B cell (primary cell): ENCODE measurements at regions not wholly inside any gene's neighbourhood (a gene's known extent, or its start where the extent isn't known, plus 50 kb on each side); places are given as distances from the start of the nearest gene placed in this dataset.

Source experiments
- ATAC-seq: fragments of 200-7000 bp; cut with Tn5 transposase; one replicate; pipeline ENCODE4 v1.10.0; 2021; ENCODE audit warnings: low read depth, mild to moderate bottlenecking, moderate number of reproducible peaks, moderate library complexity
- CTCF ChIA-PET: fragments of 350-600 bp; sonication (Branson Sonifier 250); formaldehyde crosslinking; loops from one replicate; lab custom pipeline; 2021; ENCODE audit warnings: antibody characterized with exemption, inconsistent platforms; lab: Charles Lee
- POLR2A ChIA-PET: fragments of 350-600 bp; sonication (Branson Sonifier 250); formaldehyde crosslinking; loops from one replicate; lab custom pipeline; 2021; ENCODE audit warnings: antibody characterized with exemption; lab: Charles Lee
- DNase-seq: peaks from one replicate; pipeline ENCODE4 v3.0.0; 2013
- H2AFZ ChIP-seq: 2 replicates; pipeline ENCODE4 v1.6.1; 2012; ENCODE audit warnings: mild to moderate bottlenecking, low read depth, low read length; ENCODE audit not compliant: insufficient read depth, poor library complexity, severe bottlenecking
- H3K27ac ChIP-seq, 2 donors: 1 replicate in 1 of 2; 2 replicates in 1 of 2; pipeline ENCODE4 v1.5.1; 2012 to 2013; ENCODE audit warnings: low read length in 2 of 2, mild to moderate bottlenecking in 2 of 2, moderate library complexity in 1 of 2
- H3K27me3 ChIP-seq, 4 experiments: fragments of 200-600 bp in 1 of 4; sonication (generic) in 1 of 4; replicated peaks in 1 of 4; 1 replicate in 2 of 4; 2 replicates in 2 of 4; pipeline versions ENCODE4 v1.6.1 to v1.7.0; 2013 to 2016; ENCODE audit warnings: low read length in 3 of 4, mild to moderate bottlenecking in 2 of 4, mixed read lengths in 1 of 4, moderate library complexity in 1 of 4; ENCODE audit not compliant: insufficient read depth in 4 of 4, control insufficient read depth in 3 of 4; ENCODE audit errors: control extremely low read depth in 1 of 4
- H3K36me3 ChIP-seq, 2 experiments: replicated peaks in 1 of 2; 1 replicate in 1 of 2; 2 replicates in 1 of 2; pipeline versions ENCODE4 v1.6.1 to v1.7.1; 2013; ENCODE audit warnings: low read length in 1 of 2; ENCODE audit not compliant: insufficient read depth in 2 of 2, control insufficient read depth in 1 of 2; ENCODE audit errors: control extremely low read depth in 1 of 2, extremely low read depth in 1 of 2
- H3K4me1 ChIP-seq, 2 donors: fragments of 200-600 bp in 1 of 2; sonication (generic) in 1 of 2; 1 replicate in 1 of 2; 2 replicates in 1 of 2; pipeline versions ENCODE4 v1.5.1 to v1.6.1; 2013 to 2017; ENCODE audit warnings: low read length in 2 of 2; ENCODE audit not compliant: control insufficient read depth in 2 of 2, insufficient read depth in 2 of 2
- H3K4me2 ChIP-seq: replicated peaks from 2 replicates; pipeline ENCODE3; 2012; ENCODE audit warnings: mild to moderate bottlenecking, low read depth, low read length; ENCODE audit not compliant: poor library complexity, severe bottlenecking
- H3K4me3 ChIP-seq, 5 experiments: fragments of 200-600 bp in 1 of 5; sonication (generic) in 1 of 5; 1 replicate in 3 of 5; 2 replicates in 2 of 5; pipeline versions ENCODE4 v1.5.1 to v1.7.0; 2011 to 2016; ENCODE audit warnings: low read length in 4 of 5, mild to moderate bottlenecking in 4 of 5, low read depth in 2 of 5, control low read depth in 1 of 5, moderate library complexity in 1 of 5; ENCODE audit not compliant: insufficient read depth in 1 of 5; ENCODE audit errors: control extremely low read depth in 1 of 5, extremely low read depth in 1 of 5
- H3K79me2 ChIP-seq: fragments of 200-600 bp; sonication (generic); one replicate; pipeline ENCODE4 v1.6.0; 2016; ENCODE audit warnings: low read length; ENCODE audit not compliant: control insufficient read depth, insufficient read depth
- H3K9ac ChIP-seq: fragments of 200-600 bp; sonication (generic); 2 replicates; pipeline ENCODE4 v1.6.1; 2017; ENCODE audit warnings: mild to moderate bottlenecking, low read length, moderate library complexity
- H3K9me3 ChIP-seq, 3 donors: one replicate each; pipeline versions ENCODE4 v1.6.1 to v1.7.1; 2013; ENCODE audit warnings: low read length in 2 of 3; ENCODE audit not compliant: control insufficient read depth in 2 of 3, insufficient read depth in 1 of 3; ENCODE audit errors: control extremely low read depth in 1 of 3
- H4K20me1 ChIP-seq: 2 replicates; pipeline ENCODE4 v1.6.0; 2012; ENCODE audit warnings: mild to moderate bottlenecking, low read length; ENCODE audit not compliant: insufficient read depth, control insufficient read depth, poor library complexity, severe bottlenecking
- H3K27ac Mint-ChIP-seq: one replicate; pipeline ENCODE4 v1.8.0; 2021; ENCODE audit warnings: mixed read lengths
- H3K27me3 Mint-ChIP-seq: one replicate; pipeline ENCODE4 v1.8.0; 2021; ENCODE audit warnings: mixed read lengths
- H3K4me1 Mint-ChIP-seq: one replicate; pipeline ENCODE4 v1.8.0; 2021; ENCODE audit warnings: mixed read lengths
- H3K4me3 Mint-ChIP-seq: one replicate; pipeline ENCODE4 v1.8.0; 2021; ENCODE audit warnings: mixed read lengths
- H3K9me3 Mint-ChIP-seq: one replicate; pipeline ENCODE4 v1.8.0; 2022; ENCODE audit warnings: mixed read lengths; ENCODE audit not compliant: insufficient read depth
- EZH2 ChIP-seq: IDR thresholded peaks from 2 replicates; pipeline ENCODE4 v1.6.1; 2012; ENCODE audit warnings: borderline replicate concordance, low read depth, mild to moderate bottlenecking, moderate library complexity, low read length; ENCODE audit not compliant: insufficient read depth, poor library complexity, severe bottlenecking
- WGBS: methylation state at CpG from one replicate; pipeline ENCODE4 v1.1.5; 2013; ENCODE audit warnings: missing lambda C conversion rate; ENCODE audit not compliant: insufficient coverage; 5-methylcytosine and 5-hydroxymethylcytosine counted together
- intact Hi-C: fragments of 100-400 bp; cut with micrococcal nuclease; formaldehyde crosslinking; loops from one replicate; pipeline ENCODE4 v1.10.0; 2022
- TF ChIP-seq, protein P1 (sequence below): fragments of 200-600 bp; IDR thresholded peaks from one replicate; pipeline ENCODE4 v1.8.0; 2022; ENCODE audit warnings: antibody characterized with exemption, mild to moderate bottlenecking

DNA sequence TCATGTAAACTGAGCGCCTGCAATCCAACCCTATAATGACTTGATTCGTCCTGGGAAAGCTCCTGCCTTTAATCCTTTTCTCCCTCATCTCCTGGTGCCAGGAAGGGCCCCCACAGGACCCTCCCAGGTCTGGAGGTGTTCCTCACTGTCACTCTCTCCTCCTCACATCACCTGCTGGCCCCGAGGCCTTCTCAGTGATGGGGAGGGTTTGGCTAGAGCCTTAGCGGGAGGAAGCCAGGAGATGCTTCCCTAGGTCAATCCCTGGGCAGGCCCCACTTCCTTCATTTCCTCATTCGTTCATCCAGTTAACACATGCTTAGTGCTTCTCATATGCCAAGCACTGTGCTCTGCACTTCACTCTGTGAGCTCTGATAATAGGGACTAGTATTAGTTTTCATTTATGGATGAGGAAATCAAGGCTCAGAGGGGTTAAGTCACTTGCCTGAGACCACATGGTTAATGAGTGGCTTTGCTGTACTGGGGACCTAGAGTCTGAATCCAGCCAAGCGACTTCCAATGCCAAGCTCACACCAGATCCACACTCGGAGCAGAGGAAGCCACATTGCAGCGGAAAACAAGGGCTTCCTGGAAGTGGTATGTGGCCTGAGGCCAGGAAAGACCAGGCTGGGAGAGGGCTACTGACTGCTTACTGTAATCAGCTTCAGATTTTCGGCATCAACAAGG, 50.3 kb upstream of the CHRNB4 start:
- no peak overlapping the region for H3K4me3 Mint-ChIP-seq
- Histone ChIP-seq H3K4me2 (no peak overlapping the region), H3K4me1 (no peaks in the 10 kb centered on the region), H3K9ac (no peak overlapping the region), H2AFZ (no peak overlapping the region), H4K20me1 (no peaks in the 10 kb centered on the region), H3K4me3 (no peak overlapping the region), H3K79me2 (no peaks in the 10 kb centered on the region), H3K27ac (no peak overlapping the region), H3K36me3 (no peaks in the 10 kb centered on the region), H3K27me3 (no peaks in the 10 kb centered on the region), H3K9me3 (no peaks in the 10 kb centered on the region)
- peaks cover 14% of the 10 kb centered on the region for H3K27me3 Mint-ChIP-seq
- intact Hi-C loops, result no loop called here
- no peaks in the 10 kb centered on the region for H3K4me1 Mint-ChIP-seq
- no peak overlapping the region for H3K27ac Mint-ChIP-seq
- POLR2A ChIA-PET, result no interaction called here
- CTCF ChIA-PET, result interaction anchor here (0.7 to 1.0 kb wide), 2 partner anchors 17 to 40 kb away, joined by 3 read pairs; no protein-coding TSS in a partner anchor
- 81% methylated on average over 5 of the region's 9 CpGs for WGBS
- DNase-seq, result no peak
- H3K9me3 Mint-ChIP-seq, result no peaks in the 10 kb centered on the region
- TF ChIP-seq, protein P1, sequence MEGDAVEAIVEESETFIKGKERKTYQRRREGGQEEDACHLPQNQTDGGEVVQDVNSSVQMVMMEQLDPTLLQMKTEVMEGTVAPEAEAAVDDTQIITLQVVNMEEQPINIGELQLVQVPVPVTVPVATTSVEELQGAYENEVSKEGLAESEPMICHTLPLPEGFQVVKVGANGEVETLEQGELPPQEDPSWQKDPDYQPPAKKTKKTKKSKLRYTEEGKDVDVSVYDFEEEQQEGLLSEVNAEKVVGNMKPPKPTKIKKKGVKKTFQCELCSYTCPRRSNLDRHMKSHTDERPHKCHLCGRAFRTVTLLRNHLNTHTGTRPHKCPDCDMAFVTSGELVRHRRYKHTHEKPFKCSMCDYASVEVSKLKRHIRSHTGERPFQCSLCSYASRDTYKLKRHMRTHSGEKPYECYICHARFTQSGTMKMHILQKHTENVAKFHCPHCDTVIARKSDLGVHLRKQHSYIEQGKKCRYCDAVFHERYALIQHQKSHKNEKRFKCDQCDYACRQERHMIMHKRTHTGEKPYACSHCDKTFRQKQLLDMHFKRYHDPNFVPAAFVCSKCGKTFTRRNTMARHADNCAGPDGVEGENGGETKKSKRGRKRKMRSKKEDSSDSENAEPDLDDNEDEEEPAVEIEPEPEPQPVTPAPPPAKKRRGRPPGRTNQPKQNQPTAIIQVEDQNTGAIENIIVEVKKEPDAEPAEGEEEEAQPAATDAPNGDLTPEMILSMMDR, result no peak
- TF ChIP-seq EZH2, result no peak
- no peak for ATAC-seq
